ENCODE measurements at regions not wholly inside any gene's neighbourhood (a gene's known extent, or its start where the extent isn't known, plus 50 kb on each side); places are given as distances from the start of the nearest gene placed in this dataset.

DNA sequence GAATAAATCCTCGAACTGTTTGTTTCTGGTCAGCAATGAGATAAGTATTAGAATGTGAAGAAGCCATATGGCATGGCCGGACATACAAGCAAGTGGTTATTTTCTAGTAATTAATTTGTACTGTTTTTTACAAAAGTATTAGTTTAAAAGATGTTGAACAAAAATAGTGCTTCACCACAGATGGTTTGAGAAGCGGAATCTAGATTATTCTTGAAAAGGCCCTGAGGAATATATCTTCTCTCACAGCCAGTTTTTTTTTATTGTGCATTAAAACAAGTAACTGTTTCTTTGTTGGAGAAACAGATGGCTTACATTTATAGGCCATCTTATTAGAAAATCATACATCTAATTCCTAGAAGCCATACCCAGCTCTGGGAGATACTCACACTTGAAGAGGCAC, 153.3 kb downstream of the TMEM26 start:
- peaks cover 5% of the 10 kb centered on the region; the same call in 2 of the 3 replicates for H3K9me3 ChIP-seq
- H3K27ac ChIP-seq, result no peak overlapping the region
- FAIRE-seq (no peak), DNase-seq (ENCODE audit: low read depth in 1 of 2, low spot score in 1 of 2) (no peak), ATAC-seq (no peak)
- ChIA-PET POLR2A (interaction anchor here (0.7 kb wide), 1 partner anchor 29 kb away, joined by 9 read pairs; no protein-coding TSS in a partner anchor), CTCF (no interaction called here)
- no peaks in the 10 kb centered on the region for H3K4me1 ChIP-seq
- H3K4me3 ChIP-seq, result no peak overlapping the region
- 59% methylated on average over 3 of the region's 3 CpGs for WGBS (ENCODE audit: missing lambda C conversion rate)
- TF ChIP-seq NPAS2 (CRISPR knock-in tag; IDR thresholded peaks at IDR 0.05; ENCODE audit: borderline replicate concordance) (no peak), ATOH8 (CRISPR knock-in tag; IDR thresholded peaks at IDR 0.05; ENCODE audit: low read depth) (no peak), CHD2 (IDR thresholded peaks at IDR 0.05; ENCODE audit: low read length, partially characterized antibody) (no peak), HOXB13 (CRISPR knock-in tag; IDR thresholded peaks at IDR 0.05; ENCODE audit: low read depth) (no peak), E2F6 (IDR thresholded peaks at IDR 0.05; ENCODE audit: borderline replicate concordance, low read depth) (no peak), PBX3 (IDR thresholded peaks at IDR 0.05) (no peak), ZC3H11A (IDR thresholded peaks at IDR 0.05) (no peak), HDAC2 (IDR thresholded peaks at IDR 0.05) (no peak), HOXA7 (CRISPR knock-in tag; IDR thresholded peaks at IDR 0.05) (no peak), USF2 (IDR thresholded peaks at IDR 0.05) (no peak), CEBPB (IDR thresholded peaks at IDR 0.05) (no peak), NFE2L2 (conservative IDR thresholded peaks at IDR 0.05; ENCODE audit: low read length) (no peak), MAX (IDR thresholded peaks at IDR 0.05) (no peak), ZFP36 (IDR thresholded peaks at IDR 0.05; ENCODE audit: borderline replicate concordance, partially characterized antibody) (no peak), EHF (CRISPR knock-in tag; IDR thresholded peaks at IDR 0.05) (no peak), TP53 (CRISPR knock-in tag; IDR thresholded peaks at IDR 0.05) (no peak), ZNF302 (CRISPR knock-in tag; IDR thresholded peaks at IDR 0.05) (no peak), CBX8 (IDR thresholded peaks at IDR 0.05) (no peak)
- TF ChIP-seq, protein P1, sequence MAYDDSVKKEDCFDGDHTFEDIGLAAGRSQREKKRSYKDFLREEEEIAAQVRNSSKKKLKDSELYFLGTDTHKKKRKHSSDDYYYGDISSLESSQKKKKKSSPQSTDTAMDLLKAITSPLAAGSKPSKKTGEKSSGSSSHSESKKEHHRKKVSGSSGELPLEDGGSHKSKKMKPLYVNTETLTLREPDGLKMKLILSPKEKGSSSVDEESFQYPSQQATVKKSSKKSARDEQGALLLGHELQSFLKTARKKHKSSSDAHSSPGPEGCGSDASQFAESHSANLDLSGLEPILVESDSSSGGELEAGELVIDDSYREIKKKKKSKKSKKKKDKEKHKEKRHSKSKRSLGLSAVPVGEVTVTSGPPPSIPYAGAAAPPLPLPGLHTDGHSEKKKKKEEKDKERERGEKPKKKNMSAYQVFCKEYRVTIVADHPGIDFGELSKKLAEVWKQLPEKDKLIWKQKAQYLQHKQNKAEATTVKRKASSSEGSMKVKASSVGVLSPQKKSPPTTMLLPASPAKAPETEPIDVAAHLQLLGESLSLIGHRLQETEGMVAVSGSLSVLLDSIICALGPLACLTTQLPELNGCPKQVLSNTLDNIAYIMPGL (CRISPR knock-in tag; IDR thresholded peaks at IDR 0.05; ENCODE audit: borderline replicate concordance), result no peak
- TF ChIP-seq, protein P2, sequence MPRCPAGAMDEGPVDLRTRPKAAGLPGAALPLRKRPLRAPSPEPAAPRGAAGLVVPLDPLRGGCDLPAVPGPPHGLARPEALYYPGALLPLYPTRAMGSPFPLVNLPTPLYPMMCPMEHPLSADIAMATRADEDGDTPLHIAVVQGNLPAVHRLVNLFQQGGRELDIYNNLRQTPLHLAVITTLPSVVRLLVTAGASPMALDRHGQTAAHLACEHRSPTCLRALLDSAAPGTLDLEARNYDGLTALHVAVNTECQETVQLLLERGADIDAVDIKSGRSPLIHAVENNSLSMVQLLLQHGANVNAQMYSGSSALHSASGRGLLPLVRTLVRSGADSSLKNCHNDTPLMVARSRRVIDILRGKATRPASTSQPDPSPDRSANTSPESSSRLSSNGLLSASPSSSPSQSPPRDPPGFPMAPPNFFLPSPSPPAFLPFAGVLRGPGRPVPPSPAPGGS (IDR thresholded peaks at IDR 0.05), result no peak
- no peak overlapping the region for H3K4me2 ChIP-seq

DNA sequence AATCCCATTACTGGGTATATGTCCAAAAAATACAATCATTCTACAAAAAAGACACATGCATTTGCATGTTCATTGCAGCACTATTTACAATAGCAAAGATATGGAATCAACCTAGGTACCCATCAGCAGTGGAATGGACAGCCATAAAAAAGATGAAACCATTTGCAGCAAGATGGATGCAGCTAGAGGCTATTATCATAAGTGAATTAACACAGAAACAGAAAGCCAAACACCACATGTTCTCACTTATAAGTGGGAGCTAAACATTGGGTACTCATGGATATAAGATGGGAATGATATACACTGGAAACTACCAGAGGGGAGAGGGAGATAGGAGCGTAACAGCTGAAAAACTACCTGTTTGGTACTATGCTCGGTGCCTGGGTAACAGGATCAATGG, 154.0 kb downstream of the TMEM26 start:
- no peak for DNase-seq (ENCODE audit: low read depth in 1 of 2, low spot score in 1 of 2)
- no peak overlapping the region for H3K27ac ChIP-seq
- no peak overlapping the region for H3K4me2 ChIP-seq
- H3K4me1 ChIP-seq, result no peaks in the 10 kb centered on the region
- ChIA-PET CTCF (no interaction called here), POLR2A (no interaction called here)
- TF ChIP-seq, protein P1 (CRISPR knock-in tag; IDR thresholded peaks at IDR 0.05; ENCODE audit: borderline replicate concordance), result no peak
- TF ChIP-seq, protein P2 (IDR thresholded peaks at IDR 0.05), result no peak
- TF ChIP-seq KDM1A (IDR thresholded peaks at IDR 0.05; ENCODE audit: low read depth), result no peak
- no peak for TF ChIP-seq MAX (IDR thresholded peaks at IDR 0.05)
- no peak for TF ChIP-seq HDAC2 (IDR thresholded peaks at IDR 0.05)
- no peak overlapping the region for H3K4me3 ChIP-seq
- ATAC-seq, result no peak
- peaks cover 5% of the 10 kb centered on the region; the same call in 2 of the 3 replicates for H3K9me3 ChIP-seq
- FAIRE-seq, result no peak
- WGBS (ENCODE audit: missing lambda C conversion rate), result 80% methylated on average over 2 of the region's 2 CpGs

All from A549 (cell line).